GM19328 (cell line): ENCODE measurements at regions not wholly inside any gene's neighbourhood (a gene's known extent, or its start where the extent isn't known, plus 50 kb on each side); places are given as distances from the start of the nearest gene placed in this dataset.

ENCODE experiments used
- ATAC-seq: cut with Tn5 transposase; IDR thresholded peaks from one replicate; pipeline ENCODE4 v1.9.1; 2021; ENCODE audit warnings: mild to moderate bottlenecking, moderate library complexity; ENCODE audit not compliant: unreplicated experiment

GRCh38 chr22:47551431-47551775 is 789.0 kb downstream of the TBC1D22A start:
- ATAC-seq = no peak

- ATAC-seq = no peak
Measured at GRCh38 chr22:47550524-47551430, 788.3 kb downstream of the TBC1D22A start.

- no peak for ATAC-seq
Measured at GRCh38 chr22:47549741-47550340, 787.4 kb downstream of the TBC1D22A start.

- ATAC-seq = no peak
Measured at GRCh38 chr22:47548953-47549740, 786.7 kb downstream of the TBC1D22A start.

GRCh38 chr22:47547881-47548650 is 785.6 kb downstream of the TBC1D22A start:
- no peak for ATAC-seq

GRCh38 chr22:47547239-47547661 is 784.8 kb downstream of the TBC1D22A start:
- ATAC-seq = no peak

- ATAC-seq = no peak
Measured at GRCh38 chr22:47544696-47545095, 782.2 kb downstream of the TBC1D22A start.

- ATAC-seq = no peak
Measured at GRCh38 chr22:47543447-47543846, 781.0 kb downstream of the TBC1D22A start.

GRCh38 chr22:47540011-47540410 is 777.6 kb downstream of the TBC1D22A start:
- no peak for ATAC-seq

- ATAC-seq = no peak
Measured at GRCh38 chr22:47539374-47539773, 776.9 kb downstream of the TBC1D22A start.

GRCh38 chr22:47535681-47536080 is 773.2 kb downstream of the TBC1D22A start:
- ATAC-seq = no peak

- ATAC-seq = no peak
Measured at GRCh38 chr22:47534804-47535410, 772.5 kb downstream of the TBC1D22A start.

- ATAC-seq = no peak
Measured at GRCh38 chr22:47533961-47534803, 771.7 kb downstream of the TBC1D22A start.

GRCh38 chr22:47517062-47517461 is 754.6 kb downstream of the TBC1D22A start:
- ATAC-seq = no peak

GRCh38 chr22:47515384-47516125 is 753.1 kb downstream of the TBC1D22A start:
- ATAC-seq = no peak

GRCh38 chr22:47512617-47513016 is 750.2 kb downstream of the TBC1D22A start:
- ATAC-seq = no peak

GRCh38 chr22:47504962-47505361 is 742.5 kb downstream of the TBC1D22A start:
- no peak for ATAC-seq

- ATAC-seq = no peak
Measured at GRCh38 chr22:47498969-47499495, 736.6 kb downstream of the TBC1D22A start.

GRCh38 chr22:47497666-47498065 is 735.2 kb downstream of the TBC1D22A start:
- ATAC-seq = no peak
